ENCODE measurements at regions not wholly inside any gene's neighbourhood (a gene's known extent, or its start where the extent isn't known, plus 50 kb on each side); places are given as distances from the start of the nearest gene placed in this dataset.

GRCh38 chr3:104537323-104537722 is 829.4 kb upstream of the ALCAM start:
- TF ChIP-seq POLR2A (IDR thresholded peaks at IDR 0.05; ENCODE audit: low read length) (no peak), GATA1 (IDR thresholded peaks at IDR 0.05; ENCODE audit: low read depth, low read length) (no peak)
